MM.1S (cell line): ENCODE measurements at regions not wholly inside any gene's neighbourhood (a gene's known extent, or its start where the extent isn't known, plus 50 kb on each side); places are given as distances from the start of the nearest gene placed in this dataset.

ENCODE experiments used
- DNase-seq: peaks from one replicate; pipeline ENCODE4 v3.0.0-alpha.2; 2015
- H2AFZ ChIP-seq: fragments of 300-600 bp; sonication (generic); 2 replicates; pipeline ENCODE4 v1.6.0; 2016; ENCODE audit warnings: antibody characterized with exemption, low read length
- H3F3A ChIP-seq: fragments of 300-600 bp; sonication (generic); 2 replicates; pipeline ENCODE4 v1.6.1; 2016; ENCODE audit warnings: mild to moderate bottlenecking, antibody characterized with exemption, low read length, moderate library complexity, mixed read lengths; ENCODE audit not compliant: insufficient read depth
- H3K27ac ChIP-seq: fragments of 300-600 bp; sonication (generic); 2 replicates; pipeline ENCODE4 v1.5.1; 2016; ENCODE audit warnings: mild to moderate bottlenecking, low read length
- H3K27me3 ChIP-seq: fragments of 300-600 bp; sonication (generic); replicated peaks from 2 replicates; pipeline ENCODE4 v1.6.0; 2016; ENCODE audit warnings: low read length; ENCODE audit not compliant: insufficient read depth
- H3K36me3 ChIP-seq: fragments of 300-600 bp; sonication (generic); replicated peaks from 2 replicates; pipeline ENCODE4 v1.6.1; 2016; ENCODE audit warnings: mild to moderate bottlenecking, low read length, mixed read lengths; ENCODE audit not compliant: insufficient read depth
- H3K4me1 ChIP-seq: fragments of 300-600 bp; sonication (generic); 2 replicates; pipeline ENCODE4 v1.6.1; 2016; ENCODE audit warnings: low read length, mixed read lengths
- H3K4me2 ChIP-seq: fragments of 300-600 bp; sonication (generic); 2 replicates; pipeline ENCODE4 v1.6.0; 2016; ENCODE audit warnings: low read depth, low read length
- H3K4me3 ChIP-seq: fragments of 300-600 bp; sonication (generic); 2 replicates; pipeline ENCODE4 v1.5.1; 2016; ENCODE audit warnings: low read length, mixed read lengths
- H3K79me2 ChIP-seq: fragments of 300-600 bp; sonication (generic); 2 replicates; pipeline ENCODE4 v1.6.1; 2016; ENCODE audit warnings: mixed run types, low read length, mixed read lengths
- H3K9ac ChIP-seq: fragments of 300-600 bp; sonication (generic); 2 replicates; pipeline ENCODE4 v1.6.1; 2016; ENCODE audit warnings: low read length, mixed read lengths
- H3K9me2 ChIP-seq: fragments of 300-600 bp; sonication (generic); replicated peaks from 2 replicates; pipeline ENCODE4 v1.6.1; 2016; ENCODE audit warnings: mild to moderate bottlenecking, low read length, mixed read lengths; ENCODE audit not compliant: insufficient read depth
- H3K9me3 ChIP-seq: fragments of 300-600 bp; sonication (generic); replicated peaks from 2 replicates; pipeline ENCODE4 v1.6.1; 2016; ENCODE audit warnings: mild to moderate bottlenecking, low read length, mixed read lengths; ENCODE audit not compliant: insufficient read depth
- H4K20me1 ChIP-seq: fragments of 300-600 bp; sonication (generic); 2 replicates; pipeline ENCODE4 v1.6.1; 2016; ENCODE audit warnings: mild to moderate bottlenecking, low read length, moderate library complexity, mixed read lengths; ENCODE audit not compliant: insufficient read depth
- EZH2 ChIP-seq: fragments of 300-600 bp; sonication (generic); optimal IDR thresholded peaks from 2 replicates; pipeline ENCODE3; 2017; ENCODE audit warnings: low read depth, mild to moderate bottlenecking, antibody characterized with exemption, low read length, mixed read lengths
- EZH2phosphoT487 ChIP-seq: fragments of 300-600 bp; sonication (generic); IDR thresholded peaks from 2 replicates; pipeline ENCODE4 v1.6.1; 2018; ENCODE audit warnings: antibody characterized with exemption, low read length
- TF ChIP-seq, protein P1 (sequence below): fragments of 300-600 bp; sonication (generic); IDR thresholded peaks from 2 replicates; pipeline ENCODE4 v1.5.1; 2016; ENCODE audit warnings: antibody characterized with exemption, low read length, mixed read lengths

DNA sequence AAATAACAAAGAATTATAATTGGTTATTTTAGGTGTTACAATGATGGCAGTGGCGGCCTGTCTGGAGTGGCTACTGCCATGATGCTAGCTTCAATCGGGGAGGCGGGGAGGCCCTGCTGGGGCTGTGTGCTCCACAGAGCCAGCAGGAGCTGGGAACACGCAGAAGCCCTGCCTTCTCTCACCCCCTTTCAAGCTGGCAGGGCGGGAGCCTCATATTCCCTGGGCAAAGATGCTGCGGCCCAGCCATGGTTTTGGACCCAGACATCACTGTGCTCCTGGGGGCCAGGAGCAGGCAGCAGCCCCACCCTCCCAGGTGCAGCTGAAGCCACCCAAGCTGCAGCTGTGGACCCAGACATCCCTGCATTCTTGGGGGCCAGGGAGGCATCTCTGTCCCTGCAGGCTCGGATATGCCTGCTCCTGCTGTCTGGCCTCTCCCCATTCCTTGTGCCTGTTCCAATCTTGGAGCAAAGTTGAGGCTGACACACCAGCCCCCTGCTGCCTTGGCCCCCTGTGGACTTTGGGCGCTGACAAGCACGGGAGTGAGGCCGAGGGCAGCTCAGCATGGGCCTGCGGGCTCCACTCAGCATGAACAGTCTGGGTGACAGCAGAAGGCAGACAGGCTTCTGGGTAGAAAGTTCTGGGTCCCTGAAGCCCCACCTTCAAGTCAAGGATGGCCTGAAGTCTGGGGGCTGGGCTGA, 263.1 kb upstream of the HTR2A start:
- Histone ChIP-seq H3K27me3 (no peaks in the 10 kb centered on the region), H3K4me2 (no peak overlapping the region), H3K36me3 (no peaks in the 10 kb centered on the region), H2AFZ (no peak overlapping the region), H3K79me2 (no peaks in the 10 kb centered on the region), H3K27ac (no peak overlapping the region), H3K9me3 (no peaks in the 10 kb centered on the region), H4K20me1 (no peaks in the 10 kb centered on the region), H3K4me1 (no peaks in the 10 kb centered on the region), H3K9ac (no peak overlapping the region), H3F3A (no peaks in the 10 kb centered on the region), H3K9me2 (no peaks in the 10 kb centered on the region), H3K4me3 (no peak overlapping the region)
- TF ChIP-seq, protein P1, sequence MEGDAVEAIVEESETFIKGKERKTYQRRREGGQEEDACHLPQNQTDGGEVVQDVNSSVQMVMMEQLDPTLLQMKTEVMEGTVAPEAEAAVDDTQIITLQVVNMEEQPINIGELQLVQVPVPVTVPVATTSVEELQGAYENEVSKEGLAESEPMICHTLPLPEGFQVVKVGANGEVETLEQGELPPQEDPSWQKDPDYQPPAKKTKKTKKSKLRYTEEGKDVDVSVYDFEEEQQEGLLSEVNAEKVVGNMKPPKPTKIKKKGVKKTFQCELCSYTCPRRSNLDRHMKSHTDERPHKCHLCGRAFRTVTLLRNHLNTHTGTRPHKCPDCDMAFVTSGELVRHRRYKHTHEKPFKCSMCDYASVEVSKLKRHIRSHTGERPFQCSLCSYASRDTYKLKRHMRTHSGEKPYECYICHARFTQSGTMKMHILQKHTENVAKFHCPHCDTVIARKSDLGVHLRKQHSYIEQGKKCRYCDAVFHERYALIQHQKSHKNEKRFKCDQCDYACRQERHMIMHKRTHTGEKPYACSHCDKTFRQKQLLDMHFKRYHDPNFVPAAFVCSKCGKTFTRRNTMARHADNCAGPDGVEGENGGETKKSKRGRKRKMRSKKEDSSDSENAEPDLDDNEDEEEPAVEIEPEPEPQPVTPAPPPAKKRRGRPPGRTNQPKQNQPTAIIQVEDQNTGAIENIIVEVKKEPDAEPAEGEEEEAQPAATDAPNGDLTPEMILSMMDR, result no peak
- TF ChIP-seq EZH2phosphoT487, result no peak
- no peak for TF ChIP-seq EZH2
- no peak for DNase-seq

DNA sequence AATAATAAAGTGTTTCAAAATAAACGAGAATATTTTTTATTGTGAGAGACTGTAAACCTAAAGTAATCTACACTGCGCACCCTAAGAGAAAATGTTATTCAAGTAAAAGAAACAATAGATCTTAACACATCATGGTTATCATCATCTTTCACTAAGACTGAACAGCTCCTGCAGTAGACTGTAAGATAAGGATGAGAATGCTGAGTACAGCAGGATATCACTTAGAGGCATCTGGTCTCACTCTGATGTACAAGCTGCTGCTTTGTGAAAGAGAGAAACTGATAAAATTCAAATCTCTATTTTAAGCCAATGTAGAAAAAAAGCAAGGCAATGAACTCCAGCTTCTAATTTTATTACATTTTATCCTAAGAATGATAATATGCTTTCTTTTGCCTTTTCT, 261.7 kb upstream of the HTR2A start:
- Histone ChIP-seq H3F3A (no peaks in the 10 kb centered on the region), H2AFZ (no peak overlapping the region), H3K4me1 (no peaks in the 10 kb centered on the region), H3K4me2 (no peak overlapping the region), H3K27ac (no peak overlapping the region), H3K9me2 (no peaks in the 10 kb centered on the region), H4K20me1 (no peaks in the 10 kb centered on the region), H3K79me2 (no peaks in the 10 kb centered on the region), H3K9ac (no peak overlapping the region), H3K4me3 (no peak overlapping the region), H3K27me3 (no peaks in the 10 kb centered on the region), H3K9me3 (no peaks in the 10 kb centered on the region), H3K36me3 (no peaks in the 10 kb centered on the region)
- no peak for DNase-seq
- TF ChIP-seq EZH2 (no peak), EZH2phosphoT487 (no peak)
- TF ChIP-seq, protein P1, result no peak

DNA sequence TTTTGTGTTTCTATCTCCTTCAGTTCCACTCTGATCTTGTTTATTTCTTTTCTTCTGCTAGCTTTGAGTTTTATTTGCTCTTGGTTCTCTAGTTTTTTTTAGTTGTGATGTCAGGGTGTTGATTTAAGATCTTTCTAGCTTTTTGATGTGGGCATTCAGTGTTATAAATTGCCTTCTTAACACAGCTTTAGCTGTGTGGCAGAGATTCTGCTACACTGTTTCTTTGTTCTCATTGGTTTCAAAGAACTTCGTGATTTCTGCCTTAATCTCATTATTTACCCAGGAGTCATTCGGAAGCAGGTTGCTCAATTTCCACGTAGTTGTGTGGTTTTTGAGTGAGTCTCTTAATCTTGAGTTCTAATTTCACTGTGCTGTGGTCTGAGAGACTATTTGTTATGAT, 251.7 kb upstream of the HTR2A start:
- H3K27ac ChIP-seq, result no peak overlapping the region
- no peak for DNase-seq
- H3K27me3 ChIP-seq, result no peaks in the 10 kb centered on the region
- no peak overlapping the region for H2AFZ ChIP-seq
- H3K79me2 ChIP-seq, result no peaks in the 10 kb centered on the region
- no peaks in the 10 kb centered on the region for H3K36me3 ChIP-seq
- H3K4me3 ChIP-seq, result no peak overlapping the region
- H3K9me2 ChIP-seq, result no peaks in the 10 kb centered on the region
- H3K9me3 ChIP-seq, result no peaks in the 10 kb centered on the region
- peaks cover 10% of the 10 kb centered on the region for H3K4me1 ChIP-seq
- TF ChIP-seq EZH2 (no peak), EZH2phosphoT487 (no peak)
- TF ChIP-seq, protein P1, result no peak
- no peak overlapping the region for H3K9ac ChIP-seq
- no peaks in the 10 kb centered on the region for H4K20me1 ChIP-seq
- H3K4me2 ChIP-seq, result no peak overlapping the region
- H3F3A ChIP-seq, result peaks cover 7% of the 10 kb centered on the region; the same call in 1 of the 2 replicates
